GM12873 (cell line): ENCODE measurements at regions not wholly inside any gene's neighbourhood (a gene's known extent, or its start where the extent isn't known, plus 50 kb on each side); places are given as distances from the start of the nearest gene placed in this dataset.

Experiments
- CTCF ChIP-seq: IDR thresholded peaks from 2 replicates; pipeline ENCODE4 v1.5.1; 2012; ENCODE audit warnings: low read depth, mild to moderate bottlenecking, moderate library complexity, low read length, control low read depth; ENCODE audit not compliant: insufficient read depth; ENCODE audit errors: missing control alignments

- TF ChIP-seq CTCF: no peak
These were observed 615.4 kb upstream of the ZFP42 start for GRCh38 chr4:187380181-187380581.

GRCh38 chr4:187383181-187383580 lies 612.4 kb upstream of the ZFP42 start:
- TF ChIP-seq CTCF: no peak

- no peak for TF ChIP-seq CTCF
These were observed 607.8 kb upstream of the ZFP42 start for GRCh38 chr4:187387739-187388138.

- no peak for TF ChIP-seq CTCF
These were observed 606.2 kb upstream of the ZFP42 start for GRCh38 chr4:187389420-187389819.

- no peak for TF ChIP-seq CTCF
These were observed 604.9 kb upstream of the ZFP42 start for GRCh38 chr4:187390646-187391045.

GRCh38 chr4:187393531-187394344 lies 601.8 kb upstream of the ZFP42 start:
- no peak for TF ChIP-seq CTCF

GRCh38 chr4:187396106-187396505 lies 599.5 kb upstream of the ZFP42 start:
- no peak for TF ChIP-seq CTCF
